ENCODE measurements at regions not wholly inside any gene's neighbourhood (a gene's known extent, or its start where the extent isn't known, plus 50 kb on each side); places are given as distances from the start of the nearest gene placed in this dataset.
"Not testable (repeated sequence)": the region's sequence is repeated elsewhere in the genome, so short reads cannot be mapped to it uniquely, and the experiment has no call there.

GRCh38 chr7:91789558-91789957 is 90.9 kb downstream of the MTERF1 start:
- no peak for TF ChIP-seq POLR2AphosphoS5 (IDR thresholded peaks at IDR 0.05; ENCODE audit: low read depth, low read length)
- TF ChIP-seq, protein P1, sequence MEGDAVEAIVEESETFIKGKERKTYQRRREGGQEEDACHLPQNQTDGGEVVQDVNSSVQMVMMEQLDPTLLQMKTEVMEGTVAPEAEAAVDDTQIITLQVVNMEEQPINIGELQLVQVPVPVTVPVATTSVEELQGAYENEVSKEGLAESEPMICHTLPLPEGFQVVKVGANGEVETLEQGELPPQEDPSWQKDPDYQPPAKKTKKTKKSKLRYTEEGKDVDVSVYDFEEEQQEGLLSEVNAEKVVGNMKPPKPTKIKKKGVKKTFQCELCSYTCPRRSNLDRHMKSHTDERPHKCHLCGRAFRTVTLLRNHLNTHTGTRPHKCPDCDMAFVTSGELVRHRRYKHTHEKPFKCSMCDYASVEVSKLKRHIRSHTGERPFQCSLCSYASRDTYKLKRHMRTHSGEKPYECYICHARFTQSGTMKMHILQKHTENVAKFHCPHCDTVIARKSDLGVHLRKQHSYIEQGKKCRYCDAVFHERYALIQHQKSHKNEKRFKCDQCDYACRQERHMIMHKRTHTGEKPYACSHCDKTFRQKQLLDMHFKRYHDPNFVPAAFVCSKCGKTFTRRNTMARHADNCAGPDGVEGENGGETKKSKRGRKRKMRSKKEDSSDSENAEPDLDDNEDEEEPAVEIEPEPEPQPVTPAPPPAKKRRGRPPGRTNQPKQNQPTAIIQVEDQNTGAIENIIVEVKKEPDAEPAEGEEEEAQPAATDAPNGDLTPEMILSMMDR (IDR thresholded peaks at IDR 0.05): no peak
- TF ChIP-seq REST (IDR thresholded peaks at IDR 0.05; ENCODE audit: insufficient read depth in 1 of 2, low read depth in 2 of 2, low read length in 1 of 2): no peak
- TF ChIP-seq TCF7L2 (IDR thresholded peaks at IDR 0.05; ENCODE audit: low read depth, low read length): no peak
- no peak for TF ChIP-seq SIN3A (IDR thresholded peaks at IDR 0.05; ENCODE audit: borderline replicate concordance, insufficient read depth, low read depth, low read length)
- no TSS peak for BruUV-seq (replicated peaks)
- Histone ChIP-seq H3K9me3 (ENCODE audit: control insufficient read depth, insufficient read depth, low read depth, low read length) (no peaks in the 10 kb centered on the region), H3K27me3 (ENCODE audit: control insufficient read depth, insufficient read depth, low read length) (no peaks in the 10 kb centered on the region), H3K4me1 (ENCODE audit: control insufficient read depth, insufficient read depth, low read length) (no peaks in the 10 kb centered on the region), H3K4me3 (ENCODE audit: low read depth in 2 of 2, low read length in 2 of 2) (no peak overlapping the region), H3K36me3 (ENCODE audit: control insufficient read depth, insufficient read depth, low read length) (no peaks in the 10 kb centered on the region), H3K27ac (ENCODE audit: low read length) (no peak overlapping the region)
- CTCF ChIA-PET: no interaction called here
- no peak for ATAC-seq
- DNase-seq (ENCODE audit: low read depth, low spot score): no peak
- intact Hi-C loops (cut with micrococcal nuclease; ENCODE audit: unreplicated experiment) (no loop called here), in situ Hi-C loops (cut with HindIII; ENCODE audit: low pct_unique_long_range_greater_than_20kb, low sequenced_read_pairs) (no loop called here)
- POLR2A ChIA-PET: no interaction called here

DNA sequence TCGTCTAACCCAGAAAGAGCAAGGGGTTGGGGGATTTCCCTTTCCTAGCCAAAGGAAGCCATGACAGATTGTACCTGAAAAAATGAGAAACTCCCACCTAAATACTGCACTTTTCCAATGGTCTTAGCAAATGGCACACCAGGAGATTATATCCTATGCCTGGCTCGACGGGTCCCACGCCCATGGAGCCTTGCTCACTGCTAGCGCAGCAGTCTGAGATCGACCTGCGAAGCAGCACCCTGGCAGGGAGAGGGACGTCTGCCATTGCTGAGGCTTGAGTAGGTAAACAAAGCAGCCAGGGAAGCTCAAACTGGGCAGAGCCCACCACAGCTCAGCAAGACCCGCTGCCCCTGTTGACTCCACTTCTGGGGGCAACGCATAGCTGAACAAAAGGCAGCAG is 89.9 kb downstream of the MTERF1 start:
- CTCF ChIA-PET; POLR2A ChIA-PET; BruUV-seq (replicated peaks); intact Hi-C loops (cut with micrococcal nuclease; ENCODE audit: unreplicated experiment); H3K36me3 ChIP-seq (ENCODE audit: control insufficient read depth, insufficient read depth, low read length); ATAC-seq; DNase-seq (ENCODE audit: low read depth, low spot score); H3K9me3 ChIP-seq (ENCODE audit: control insufficient read depth, insufficient read depth, low read depth, low read length); in situ Hi-C loops (cut with HindIII; ENCODE audit: low pct_unique_long_range_greater_than_20kb, low sequenced_read_pairs); H3K27me3 ChIP-seq (ENCODE audit: control insufficient read depth, insufficient read depth, low read length); H3K27ac ChIP-seq (ENCODE audit: low read length); H3K4me1 ChIP-seq (ENCODE audit: control insufficient read depth, insufficient read depth, low read length); H3K4me3 ChIP-seq (ENCODE audit: low read depth in 2 of 2, low read length in 2 of 2): not testable (repeated sequence)

GRCh38 chr7:91796122-91796521 is 84.4 kb downstream of the MTERF1 start:
- no TSS peak for BruUV-seq (replicated peaks)
- no peaks in the 10 kb centered on the region for H3K9me3 ChIP-seq (ENCODE audit: control insufficient read depth, insufficient read depth, low read depth, low read length)

More at GRCh38 chr7:91796122-91796521, 84.4 kb downstream of the MTERF1 start:
- TF ChIP-seq REST (IDR thresholded peaks at IDR 0.05; ENCODE audit: insufficient read depth in 1 of 2, low read depth in 2 of 2, low read length in 1 of 2) (no peak), SIN3A (IDR thresholded peaks at IDR 0.05; ENCODE audit: borderline replicate concordance, insufficient read depth, low read depth, low read length) (no peak), TCF7L2 (IDR thresholded peaks at IDR 0.05; ENCODE audit: low read depth, low read length) (no peak), POLR2AphosphoS5 (IDR thresholded peaks at IDR 0.05; ENCODE audit: low read depth, low read length) (no peak)
- TF ChIP-seq, protein P1 (IDR thresholded peaks at IDR 0.05): no peak
- no peak overlapping the region for H3K27ac ChIP-seq (ENCODE audit: low read length)
- H3K36me3 ChIP-seq (ENCODE audit: control insufficient read depth, insufficient read depth, low read length): no peaks in the 10 kb centered on the region
- H3K4me3 ChIP-seq (ENCODE audit: low read depth in 2 of 2, low read length in 2 of 2): no peak overlapping the region
- intact Hi-C loops (cut with micrococcal nuclease; ENCODE audit: unreplicated experiment) (no loop called here), in situ Hi-C loops (cut with HindIII; ENCODE audit: low pct_unique_long_range_greater_than_20kb, low sequenced_read_pairs) (no loop called here)
- H3K4me1 ChIP-seq (ENCODE audit: control insufficient read depth, insufficient read depth, low read length): no peaks in the 10 kb centered on the region
- H3K27me3 ChIP-seq (ENCODE audit: control insufficient read depth, insufficient read depth, low read length): no peaks in the 10 kb centered on the region
- no peak for DNase-seq (ENCODE audit: low read depth, low spot score)
- ATAC-seq: no peak
- ChIA-PET CTCF (no interaction called here), POLR2A (no interaction called here)

Measured in Panc1 (cell line).